Osteocyte (in vitro differentiated cells): ENCODE measurements at regions not wholly inside any gene's neighbourhood (a gene's known extent, or its start where the extent isn't known, plus 50 kb on each side); places are given as distances from the start of the nearest gene placed in this dataset.
"Not testable (repeated sequence)": the region's sequence is repeated elsewhere in the genome, so short reads cannot be mapped to it uniquely, and the experiment has no call there.

Experiments used
- DNase-seq: peaks from one replicate; pipeline ENCODE4 v3.0.0; 2021; ENCODE audit warnings: mixed read lengths; ENCODE audit not compliant: unreplicated experiment; ENCODE audit errors: extremely low spot score
- H3K27ac Mint-ChIP-seq: one replicate; pipeline ENCODE4 v1.8.0; 2021; ENCODE audit warnings: mild to moderate bottlenecking, mixed read lengths; ENCODE audit not compliant: unreplicated experiment
- H3K27me3 Mint-ChIP-seq: one replicate; pipeline ENCODE4 v1.8.0; 2021; ENCODE audit warnings: mixed read lengths; ENCODE audit not compliant: unreplicated experiment
- H3K36me3 Mint-ChIP-seq: one replicate; pipeline ENCODE4 v1.8.0; 2021; ENCODE audit warnings: mixed read lengths; ENCODE audit not compliant: unreplicated experiment
- H3K4me1 Mint-ChIP-seq: one replicate; pipeline ENCODE4 v1.8.0; 2021; ENCODE audit warnings: mixed read lengths; ENCODE audit not compliant: unreplicated experiment
- H3K4me3 Mint-ChIP-seq: one replicate; pipeline ENCODE4 v1.8.0; 2021; ENCODE audit warnings: mild to moderate bottlenecking, moderate library complexity, mixed read lengths; ENCODE audit not compliant: unreplicated experiment
- H3K9me3 Mint-ChIP-seq: one replicate; pipeline ENCODE4 v1.8.0; 2021; ENCODE audit warnings: mixed read lengths; ENCODE audit not compliant: unreplicated experiment
- CTCF ChIP-seq: fragments of 200-600 bp; sonication (generic); IDR thresholded peaks from 2 replicates; pipeline ENCODE4 v1.5.0; 2021; ENCODE audit warnings: antibody characterized with exemption, mild to moderate bottlenecking, moderate library complexity

- H3K27me3 Mint-ChIP-seq: no peaks in the 10 kb centered on the region
- H3K4me1 Mint-ChIP-seq: no peaks in the 10 kb centered on the region
- TF ChIP-seq CTCF: no peak
- DNase-seq: no peak
- H3K4me3 Mint-ChIP-seq: no peak overlapping the region
- H3K36me3 Mint-ChIP-seq: no peaks in the 10 kb centered on the region
- H3K9me3 Mint-ChIP-seq: peaks cover 54% of the 10 kb centered on the region
- no peak overlapping the region for H3K27ac Mint-ChIP-seq
Measured at GRCh38 chrX:66698273-66699204, 59.7 kb upstream of the EDA2R start.

GRCh38 chrX:66692512-66692911, 53.6 kb upstream of the EDA2R start:
- H3K36me3 Mint-ChIP-seq, H3K27me3 Mint-ChIP-seq, H3K4me3 Mint-ChIP-seq, H3K27ac Mint-ChIP-seq, DNase-seq, H3K4me1 Mint-ChIP-seq: not testable (repeated sequence)
- peaks cover 48% of the 10 kb centered on the region for H3K9me3 Mint-ChIP-seq
